ENCODE measurements at regions not wholly inside any gene's neighbourhood (a gene's known extent, or its start where the extent isn't known, plus 50 kb on each side); places are given as distances from the start of the nearest gene placed in this dataset.
"Not testable (repeated sequence)": the region's sequence is repeated elsewhere in the genome, so short reads cannot be mapped to it uniquely, and the experiment has no call there.

GRCh38 chr6:74434171-74434570, 738.2 kb downstream of the CD109 start:
- no peaks in the 10 kb centered on the region for H3K36me3 ChIP-seq
- no peak overlapping the region for H3K4me2 ChIP-seq
- TF ChIP-seq Cebpa-rat (IDR thresholded peaks at IDR 0.05), result no peak
- no peak overlapping the region for H3K9ac ChIP-seq
- H3K27ac ChIP-seq, result no peak overlapping the region
- H3K27me3 ChIP-seq, result no peaks in the 10 kb centered on the region
- no peaks in the 10 kb centered on the region for H3K4me1 ChIP-seq
- no peak overlapping the region for H3K4me3 ChIP-seq
- no peaks in the 10 kb centered on the region for H4K20me1 ChIP-seq
- H3K9me3 ChIP-seq, result no peaks in the 10 kb centered on the region

GRCh38 chr6:74431873-74432580, 736.0 kb downstream of the CD109 start:
- H3K4me3 ChIP-seq, result no peak overlapping the region
- H3K27me3 ChIP-seq, result no peaks in the 10 kb centered on the region
- H3K9me3 ChIP-seq, result no peaks in the 10 kb centered on the region
- H3K4me2 ChIP-seq, result no peak overlapping the region
- no peak overlapping the region for H3K9ac ChIP-seq
- H3K36me3 ChIP-seq, result no peaks in the 10 kb centered on the region
- no peaks in the 10 kb centered on the region for H3K4me1 ChIP-seq
- H4K20me1 ChIP-seq, result no peaks in the 10 kb centered on the region
- no peak overlapping the region for H3K27ac ChIP-seq
- no peak for TF ChIP-seq Cebpa-rat (IDR thresholded peaks at IDR 0.05)

- Histone ChIP-seq H3K4me2 (no peak overlapping the region), H3K27ac (no peak overlapping the region), H3K9ac (no peak overlapping the region), H3K4me1 (no peaks in the 10 kb centered on the region), H4K20me1 (no peaks in the 10 kb centered on the region), H3K9me3 (no peaks in the 10 kb centered on the region; the same call in 1 of the 2 replicates), H3K4me3 (no peak overlapping the region), H3K36me3 (no peaks in the 10 kb centered on the region), H3K27me3 (no peaks in the 10 kb centered on the region)
- no peak for TF ChIP-seq Cebpa-rat (IDR thresholded peaks at IDR 0.05)
Observed at GRCh38 chr6:74420221-74420620, 724.2 kb downstream of the CD109 start.

GRCh38 chr6:74415056-74415455, 719.1 kb downstream of the CD109 start:
- no peaks in the 10 kb centered on the region for H3K9me3 ChIP-seq
- TF ChIP-seq Cebpa-rat (IDR thresholded peaks at IDR 0.05), result no peak
- no peak overlapping the region for H3K4me2 ChIP-seq
- H3K4me1 ChIP-seq, result no peaks in the 10 kb centered on the region
- H3K36me3 ChIP-seq, result no peaks in the 10 kb centered on the region
- H3K27me3 ChIP-seq, result no peaks in the 10 kb centered on the region
- H4K20me1 ChIP-seq, result no peaks in the 10 kb centered on the region
- H3K4me3 ChIP-seq, result no peak overlapping the region
- H3K9ac ChIP-seq, result no peak overlapping the region
- H3K27ac ChIP-seq, result no peak overlapping the region

- H3K4me3 ChIP-seq, result no peak overlapping the region
- H3K4me2 ChIP-seq, result no peak overlapping the region
- H3K27me3 ChIP-seq, result no peaks in the 10 kb centered on the region
- H3K27ac ChIP-seq, result no peak overlapping the region
- no peaks in the 10 kb centered on the region for H3K9me3 ChIP-seq
- TF ChIP-seq Cebpa-rat (IDR thresholded peaks at IDR 0.05), result no peak
- no peaks in the 10 kb centered on the region for H3K36me3 ChIP-seq
- no peak overlapping the region for H3K9ac ChIP-seq
- no peaks in the 10 kb centered on the region for H4K20me1 ChIP-seq
- H3K4me1 ChIP-seq, result no peaks in the 10 kb centered on the region
Observed at GRCh38 chr6:74410630-74411029, 714.6 kb downstream of the CD109 start.

GRCh38 chr6:74409447-74409846, 713.4 kb downstream of the CD109 start:
- H3K36me3 ChIP-seq, result no peaks in the 10 kb centered on the region
- H3K4me3 ChIP-seq, result no peak overlapping the region
- no peaks in the 10 kb centered on the region for H3K9me3 ChIP-seq
- no peak for TF ChIP-seq Cebpa-rat (IDR thresholded peaks at IDR 0.05)
- H4K20me1 ChIP-seq, result no peaks in the 10 kb centered on the region
- no peak overlapping the region for H3K9ac ChIP-seq
- H3K27ac ChIP-seq, result no peak overlapping the region
- no peaks in the 10 kb centered on the region for H3K27me3 ChIP-seq
- H3K4me1 ChIP-seq, result no peaks in the 10 kb centered on the region
- no peak overlapping the region for H3K4me2 ChIP-seq

GRCh38 chr6:74408844-74409243, 712.8 kb downstream of the CD109 start:
- Histone ChIP-seq H3K4me2 (no peak overlapping the region), H3K4me1 (no peaks in the 10 kb centered on the region), H3K4me3 (no peak overlapping the region), H4K20me1 (no peaks in the 10 kb centered on the region), H3K9me3 (no peaks in the 10 kb centered on the region), H3K27me3 (no peaks in the 10 kb centered on the region), H3K36me3 (no peaks in the 10 kb centered on the region), H3K9ac (no peak overlapping the region), H3K27ac (no peak overlapping the region)
- no peak for TF ChIP-seq Cebpa-rat (IDR thresholded peaks at IDR 0.05)

- Histone ChIP-seq H3K36me3 (no peaks in the 10 kb centered on the region), H3K4me1 (no peaks in the 10 kb centered on the region), H3K9ac (no peak overlapping the region), H3K4me2 (no peak overlapping the region), H3K27me3 (no peaks in the 10 kb centered on the region), H3K4me3 (no peak overlapping the region), H3K9me3 (no peaks in the 10 kb centered on the region), H4K20me1 (no peaks in the 10 kb centered on the region), H3K27ac (no peak overlapping the region)
- no peak for TF ChIP-seq Cebpa-rat (IDR thresholded peaks at IDR 0.05)
Observed at GRCh38 chr6:74404366-74404765, 708.4 kb downstream of the CD109 start.

GRCh38 chr6:74402781-74403180, 706.8 kb downstream of the CD109 start:
- TF ChIP-seq Cebpa-rat (IDR thresholded peaks at IDR 0.05), result no peak
- Histone ChIP-seq H3K27me3 (no peaks in the 10 kb centered on the region), H3K27ac (no peak overlapping the region), H3K9me3 (no peaks in the 10 kb centered on the region), H3K4me2 (no peak overlapping the region), H3K4me3 (no peak overlapping the region), H3K9ac (no peak overlapping the region), H3K4me1 (no peaks in the 10 kb centered on the region), H4K20me1 (no peaks in the 10 kb centered on the region), H3K36me3 (no peaks in the 10 kb centered on the region)

- not testable (repeated sequence) for H3K27ac ChIP-seq, H3K4me1 ChIP-seq, H3K4me3 ChIP-seq, H4K20me1 ChIP-seq, H3K9me3 ChIP-seq, H3K27me3 ChIP-seq, H3K9ac ChIP-seq, H3K4me2 ChIP-seq, H3K36me3 ChIP-seq
Observed at GRCh38 chr6:74378437-74378836, 682.4 kb downstream of the CD109 start.

GRCh38 chr6:74369556-74369993, 673.6 kb downstream of the CD109 start:
- Histone ChIP-seq H4K20me1 (no peaks in the 10 kb centered on the region), H3K9ac (no peak overlapping the region), H3K4me1 (no peaks in the 10 kb centered on the region), H3K4me3 (no peak overlapping the region), H3K36me3 (no peaks in the 10 kb centered on the region), H3K27me3 (no peaks in the 10 kb centered on the region), H3K27ac (no peak overlapping the region), H3K9me3 (no peaks in the 10 kb centered on the region), H3K4me2 (no peak overlapping the region)
- TF ChIP-seq Cebpa-rat (IDR thresholded peaks at IDR 0.05), result no peak

Data from BLaER1 (cell line).